DMS53 treated with DMSO at 0.1 percent for 48 hours (cell line): ENCODE measurements at regions not wholly inside any gene's neighbourhood (a gene's known extent, or its start where the extent isn't known, plus 50 kb on each side); places are given as distances from the start of the nearest gene placed in this dataset.

ENCODE experiments used
- DNase-seq: peaks from one replicate; lab custom pipeline; 2025; ENCODE audit not compliant: unreplicated experiment; lab: John Stamatoyannopoulos, UW

GRCh38 chr4:112845386-112845785, 204.1 kb upstream of the ANK2 start:
- no peak for DNase-seq

GRCh38 chr4:112847045-112847444, 202.4 kb upstream of the ANK2 start:
- no peak for DNase-seq

- peak; percentile 72 for DNase-seq
These were observed 201.7 kb upstream of the ANK2 start for GRCh38 chr4:112847781-112848180.

- DNase-seq: no peak
These were observed 200.5 kb upstream of the ANK2 start for GRCh38 chr4:112848911-112849310.

GRCh38 chr4:112852601-112853000, 196.9 kb upstream of the ANK2 start:
- DNase-seq: no peak

GRCh38 chr4:112853662-112854256, 195.7 kb upstream of the ANK2 start:
- no peak for DNase-seq

- DNase-seq: no peak
These were observed 195.0 kb upstream of the ANK2 start for GRCh38 chr4:112854420-112854819.

GRCh38 chr4:112855058-112855457, 194.4 kb upstream of the ANK2 start:
- no peak for DNase-seq

GRCh38 chr4:112857461-112857860, 192.0 kb upstream of the ANK2 start:
- peak; percentile 9 for DNase-seq

- DNase-seq: no peak
These were observed 190.7 kb upstream of the ANK2 start for GRCh38 chr4:112858751-112859150.

GRCh38 chr4:112859456-112860184, 189.8 kb upstream of the ANK2 start:
- DNase-seq: no peak

GRCh38 chr4:112860830-112861690, 188.4 kb upstream of the ANK2 start:
- DNase-seq: no peak

GRCh38 chr4:112861691-112862674, 187.5 kb upstream of the ANK2 start:
- no peak for DNase-seq

- DNase-seq: no peak
These were observed 184.0 kb upstream of the ANK2 start for GRCh38 chr4:112865443-112865842.

GRCh38 chr4:112876316-112876715, 173.1 kb upstream of the ANK2 start:
- DNase-seq: no peak

GRCh38 chr4:112881842-112882241, 167.6 kb upstream of the ANK2 start:
- DNase-seq: no peak

GRCh38 chr4:112882286-112882685, 167.2 kb upstream of the ANK2 start:
- no peak for DNase-seq

- DNase-seq: no peak
These were observed 165.0 kb upstream of the ANK2 start for GRCh38 chr4:112884406-112884805.

GRCh38 chr4:112885897-112886296, 163.6 kb upstream of the ANK2 start:
- no peak for DNase-seq

- no peak for DNase-seq
These were observed 160.8 kb upstream of the ANK2 start for GRCh38 chr4:112888622-112889021.

- DNase-seq: no peak
These were observed 160.3 kb upstream of the ANK2 start for GRCh38 chr4:112889199-112889598.
